Ishikawa (cell line): ENCODE measurements at regions not wholly inside any gene's neighbourhood (a gene's known extent, or its start where the extent isn't known, plus 50 kb on each side); places are given as distances from the start of the nearest gene placed in this dataset.

Experiments
- CEBPB ChIP-seq: IDR thresholded peaks from 2 replicates; pipeline ENCODE4 v1.6.1; 2012
- CREB1 ChIP-seq: IDR thresholded peaks from 2 replicates; pipeline ENCODE4 v1.6.1; 2012; ENCODE audit warnings: low read depth
- EP300 ChIP-seq: IDR thresholded peaks from 2 replicates; pipeline ENCODE4 v1.6.1; 2012; ENCODE audit warnings: borderline replicate concordance
- MAX ChIP-seq: IDR thresholded peaks from 2 replicates; pipeline ENCODE4 v1.6.1; 2012
- NFIC ChIP-seq: IDR thresholded peaks from 2 replicates; pipeline ENCODE4 v1.6.1; 2012
- RAD21 ChIP-seq: IDR thresholded peaks from 2 replicates; pipeline ENCODE4 v1.6.1; 2012; ENCODE audit warnings: low read depth
- REST ChIP-seq: IDR thresholded peaks from 2 replicates; pipeline ENCODE4 v1.6.1; 2012; ENCODE audit warnings: low read depth, mild to moderate bottlenecking
- TAF1 ChIP-seq: IDR thresholded peaks from 2 replicates; pipeline ENCODE4 v1.6.1; 2012; ENCODE audit warnings: low read depth, mild to moderate bottlenecking
- TEAD4 ChIP-seq: IDR thresholded peaks from 2 replicates; pipeline ENCODE4 v1.6.1; 2012
- USF1 ChIP-seq: IDR thresholded peaks from 2 replicates; pipeline ENCODE4 v1.6.1; 2012
- YY1 ChIP-seq: IDR thresholded peaks from 2 replicates; pipeline ENCODE4 v1.6.1; 2012; ENCODE audit warnings: low read depth
- ZBTB7A ChIP-seq: IDR thresholded peaks from 2 replicates; pipeline ENCODE4 v1.6.1; 2012; ENCODE audit warnings: low read depth

- TF ChIP-seq YY1: no peak
- no peak for TF ChIP-seq NFIC
- no peak for TF ChIP-seq CEBPB
- no peak for TF ChIP-seq EP300
- no peak for TF ChIP-seq TEAD4
- TF ChIP-seq CREB1: no peak
- no peak for TF ChIP-seq TAF1
- TF ChIP-seq REST: no peak
- no peak for TF ChIP-seq RAD21
- TF ChIP-seq ZBTB7A: no peak
- TF ChIP-seq MAX: no peak
- TF ChIP-seq USF1: no peak
These were observed 555.4 kb upstream of the SGO1 start for GRCh38 chr3:20741381-20741780.
